GM21723 (cell line): ENCODE measurements at regions not wholly inside any gene's neighbourhood (a gene's known extent, or its start where the extent isn't known, plus 50 kb on each side); places are given as distances from the start of the nearest gene placed in this dataset.
"Not testable (repeated sequence)": the region's sequence is repeated elsewhere in the genome, so short reads cannot be mapped to it uniquely, and the experiment has no call there.

Source experiments
- ATAC-seq: cut with Tn5 transposase; IDR thresholded peaks from one replicate; pipeline ENCODE4 v1.9.1; 2021; ENCODE audit warnings: mild to moderate bottlenecking, moderate library complexity; ENCODE audit not compliant: unreplicated experiment

DNA sequence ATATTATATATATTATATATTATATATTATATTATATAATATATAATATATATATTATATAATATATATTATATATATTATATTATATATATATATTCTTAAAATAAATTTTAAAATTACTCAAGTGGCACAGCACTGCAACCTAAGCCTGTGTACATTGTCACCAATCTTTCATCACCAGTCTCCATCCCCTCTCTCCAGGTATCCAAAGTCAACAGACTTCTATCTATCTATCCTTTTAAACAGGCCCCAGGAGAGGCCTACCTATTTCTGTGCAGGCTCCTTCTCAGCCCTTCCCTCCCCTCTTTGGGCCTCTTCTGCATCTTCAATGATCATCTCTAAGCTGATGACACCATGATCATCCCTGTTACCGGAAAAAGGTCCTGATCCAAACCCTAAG is 111.7 kb downstream of the RHOU start:
- no peak for ATAC-seq

DNA sequence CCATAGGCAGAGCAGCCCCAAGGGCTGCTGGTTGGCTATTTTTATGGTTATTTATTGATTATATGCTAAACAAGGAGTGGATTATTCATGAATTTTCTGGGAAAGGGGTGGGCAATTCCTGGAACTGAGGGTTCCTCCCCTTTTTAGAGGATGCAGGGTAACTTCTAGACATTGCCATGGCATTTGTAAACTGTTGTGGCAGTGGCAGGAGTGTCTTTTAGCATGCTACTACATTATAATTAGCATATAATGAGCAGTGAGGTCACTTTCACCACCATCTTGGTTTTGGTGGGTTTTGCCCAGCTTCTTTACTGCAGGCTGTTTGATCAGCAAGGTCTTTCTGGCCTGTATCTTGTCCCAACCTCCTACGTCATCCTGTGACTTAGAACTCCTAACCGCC is 112.2 kb downstream of the RHOU start:
- ATAC-seq, result not testable (repeated sequence)

DNA sequence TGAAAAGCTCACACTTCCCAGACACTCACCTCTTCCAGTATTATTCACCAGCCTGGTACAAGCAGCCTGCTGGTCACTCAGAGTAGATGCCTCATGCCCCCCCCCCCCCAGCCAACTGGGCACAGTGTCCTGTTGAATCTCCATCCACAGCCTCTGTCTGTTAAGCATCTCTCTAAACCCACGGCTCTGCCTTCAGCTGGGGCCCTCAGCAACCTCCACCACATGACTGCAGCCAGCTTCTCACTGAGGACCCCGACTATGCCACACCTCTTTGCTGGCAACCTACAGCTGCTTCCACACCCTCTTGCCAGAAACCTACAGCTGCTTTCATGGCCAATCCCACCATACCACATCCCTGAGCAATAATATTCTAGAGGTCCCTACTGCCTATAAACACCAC is 113.1 kb downstream of the RHOU start:
- no peak for ATAC-seq

GRCh38 chr1:228849011-228849541 is 113.8 kb downstream of the RHOU start:
- no peak for ATAC-seq

DNA sequence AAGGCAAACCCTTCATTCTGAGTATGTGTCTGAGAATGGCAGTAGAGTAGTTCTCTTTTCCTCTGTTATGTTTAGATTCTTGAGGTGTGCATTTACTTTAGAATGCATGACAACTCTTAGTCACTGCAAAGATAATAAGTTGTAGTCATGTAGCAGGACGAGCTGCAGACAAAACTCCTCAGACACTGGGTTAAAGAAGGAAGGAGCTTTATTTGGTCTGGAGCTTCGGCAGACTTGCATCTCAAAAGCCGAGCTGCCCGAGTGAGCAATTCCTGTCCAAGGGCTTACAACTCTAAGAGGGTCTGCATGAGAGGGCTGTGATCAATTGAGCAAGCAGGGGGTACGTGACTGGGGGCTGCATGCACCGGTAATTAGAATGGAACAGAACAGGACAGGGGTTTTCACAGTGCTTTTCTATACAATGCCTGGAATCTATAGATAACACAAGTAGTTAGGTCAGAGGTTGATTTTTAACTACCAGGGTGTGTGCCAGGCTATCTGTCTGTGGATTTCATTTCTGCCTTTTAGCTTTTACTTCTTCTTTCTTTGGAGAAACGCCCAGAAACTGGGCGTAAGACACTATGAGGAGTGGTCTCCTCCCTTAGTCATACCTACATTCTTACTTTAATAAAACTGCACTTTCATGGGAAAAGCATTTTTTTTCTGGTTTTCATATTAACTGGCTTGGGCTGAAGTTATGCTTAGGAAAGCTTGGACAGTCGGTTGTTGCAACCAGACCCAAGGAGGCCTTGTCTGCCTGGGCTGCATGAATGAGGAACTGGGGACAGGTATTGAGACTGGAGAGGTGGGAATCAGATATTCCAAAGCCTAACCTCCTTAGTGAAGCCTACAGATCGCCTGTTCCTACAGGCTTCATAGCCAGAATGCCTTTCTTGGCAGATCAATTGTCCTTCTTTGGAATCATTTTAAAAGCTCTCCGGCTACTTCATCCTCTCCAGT is 115.1 kb downstream of the RHOU start:
- no peak for ATAC-seq

GRCh38 chr1:228851193-228851592 is 115.9 kb downstream of the RHOU start:
- ATAC-seq, result no peak

DNA sequence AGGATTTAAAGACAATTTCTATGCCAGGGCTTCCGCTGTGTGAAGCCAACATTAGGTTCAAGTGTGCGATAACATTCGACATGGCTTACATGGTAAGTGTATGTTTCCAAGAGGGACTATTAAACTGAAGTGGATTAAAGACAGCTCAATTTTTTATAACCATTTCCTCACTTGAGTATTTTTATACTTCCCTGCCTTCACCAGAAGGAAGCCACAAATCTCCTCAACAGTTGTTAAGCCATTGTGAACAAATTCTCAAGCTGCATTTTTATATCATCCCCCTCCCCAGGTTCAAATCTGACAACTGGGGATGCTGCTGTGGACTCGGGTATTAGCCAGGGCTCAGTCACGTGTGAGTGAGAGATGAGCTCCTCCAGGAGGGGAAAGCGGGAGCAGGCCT is 116.3 kb downstream of the RHOU start:
- no peak for ATAC-seq

DNA sequence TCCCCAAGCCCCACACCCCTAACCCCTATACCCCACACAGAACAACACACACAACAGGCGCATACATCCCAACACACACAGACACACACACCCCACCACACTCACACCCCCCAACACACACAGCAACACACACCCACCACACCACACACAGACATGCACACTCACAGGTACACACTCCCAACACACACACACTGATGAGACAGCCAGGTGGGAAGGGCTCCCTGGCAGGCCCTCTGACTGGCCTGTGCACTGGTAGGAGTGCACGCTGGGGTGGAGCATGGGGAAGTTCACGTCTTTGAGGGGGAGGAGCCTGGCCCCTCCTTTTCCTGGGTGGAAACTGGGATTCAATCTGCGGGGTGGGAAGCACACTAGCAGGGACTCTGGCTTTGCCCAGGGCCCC is 116.7 kb downstream of the RHOU start:
- ATAC-seq, result no peak

- no peak for ATAC-seq
These were observed 117.3 kb downstream of the RHOU start for GRCh38 chr1:228852511-228853088.

- no peak for ATAC-seq
These were observed 117.9 kb downstream of the RHOU start for GRCh38 chr1:228853191-228853590.

DNA sequence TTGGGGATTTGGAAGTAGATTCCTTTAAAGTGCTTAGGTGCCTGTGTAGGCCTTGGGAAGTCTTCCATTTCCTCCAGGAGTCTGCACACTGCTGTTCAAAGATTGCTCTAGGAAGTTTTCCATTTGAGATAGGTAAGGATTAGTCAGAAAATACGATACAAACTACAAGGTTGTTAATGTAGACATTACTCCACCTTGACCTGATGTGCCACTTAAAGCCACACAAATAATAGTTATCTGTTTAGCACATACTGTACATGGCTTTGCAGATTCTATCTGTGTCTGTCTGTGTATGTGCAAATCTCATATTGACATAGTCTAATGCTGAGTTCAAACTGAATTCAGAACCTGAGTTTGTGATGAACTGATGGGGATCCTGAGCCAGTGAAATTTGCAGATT is 118.4 kb downstream of the RHOU start:
- no peak for ATAC-seq

DNA sequence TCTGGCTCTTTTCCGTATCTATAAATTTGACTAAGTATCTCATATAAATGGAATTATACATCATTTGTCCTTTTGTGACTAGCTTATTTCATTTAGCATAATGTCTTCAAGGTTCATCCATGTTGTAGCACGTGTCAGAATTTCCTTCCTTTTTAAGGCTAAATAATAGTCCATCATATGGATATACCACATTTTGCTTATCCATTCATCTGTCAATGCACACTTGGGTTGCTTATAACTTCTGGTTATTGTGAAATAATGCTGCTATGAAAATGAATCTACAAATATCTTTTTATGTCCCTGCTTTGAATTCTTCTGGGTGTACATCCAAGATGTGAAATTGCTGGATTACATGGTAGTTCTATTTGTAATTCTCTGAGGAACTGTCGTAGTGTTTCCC is 119.6 kb downstream of the RHOU start:
- ATAC-seq, result no peak

DNA sequence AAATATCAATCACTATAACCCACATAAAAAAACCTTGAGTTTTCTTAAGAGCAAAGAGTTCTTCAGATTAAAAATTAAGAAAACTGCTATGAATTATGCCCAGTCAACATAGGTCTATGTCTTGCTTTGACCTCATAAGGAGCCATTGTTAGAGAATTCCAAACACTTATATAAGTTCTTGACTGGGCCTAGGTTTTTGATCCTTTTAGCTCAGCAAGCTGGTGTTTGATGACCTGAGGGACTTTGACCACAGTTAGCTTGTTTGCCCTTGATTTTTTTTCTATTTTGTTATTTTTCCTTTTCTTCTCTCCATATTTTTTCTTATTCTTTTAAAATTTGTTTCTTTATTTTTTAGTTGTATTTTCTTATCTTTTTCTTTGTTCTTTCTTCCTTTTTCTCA is 122.3 kb downstream of the RHOU start:
- ATAC-seq, result no peak

- no peak for ATAC-seq
These were observed 125.9 kb downstream of the RHOU start for GRCh38 chr1:228860911-228861831.

DNA sequence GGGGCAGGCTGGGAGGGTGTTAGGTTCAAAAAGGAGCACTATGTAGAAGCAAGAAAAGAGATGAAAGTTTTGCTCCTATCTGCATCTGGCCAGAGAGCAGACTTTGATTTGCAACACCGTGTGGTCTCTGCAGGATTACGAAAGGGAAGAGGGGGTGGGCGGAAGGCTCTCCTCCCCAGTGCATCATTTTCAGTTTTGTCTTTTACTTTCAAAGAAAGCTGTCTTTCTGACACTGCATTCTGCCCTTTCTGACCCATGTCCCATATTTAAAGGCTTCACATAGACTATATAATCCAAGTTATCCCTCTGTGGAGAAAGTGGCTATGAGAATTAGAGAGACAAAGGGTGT is 126.5 kb downstream of the RHOU start:
- ATAC-seq, result no peak

DNA sequence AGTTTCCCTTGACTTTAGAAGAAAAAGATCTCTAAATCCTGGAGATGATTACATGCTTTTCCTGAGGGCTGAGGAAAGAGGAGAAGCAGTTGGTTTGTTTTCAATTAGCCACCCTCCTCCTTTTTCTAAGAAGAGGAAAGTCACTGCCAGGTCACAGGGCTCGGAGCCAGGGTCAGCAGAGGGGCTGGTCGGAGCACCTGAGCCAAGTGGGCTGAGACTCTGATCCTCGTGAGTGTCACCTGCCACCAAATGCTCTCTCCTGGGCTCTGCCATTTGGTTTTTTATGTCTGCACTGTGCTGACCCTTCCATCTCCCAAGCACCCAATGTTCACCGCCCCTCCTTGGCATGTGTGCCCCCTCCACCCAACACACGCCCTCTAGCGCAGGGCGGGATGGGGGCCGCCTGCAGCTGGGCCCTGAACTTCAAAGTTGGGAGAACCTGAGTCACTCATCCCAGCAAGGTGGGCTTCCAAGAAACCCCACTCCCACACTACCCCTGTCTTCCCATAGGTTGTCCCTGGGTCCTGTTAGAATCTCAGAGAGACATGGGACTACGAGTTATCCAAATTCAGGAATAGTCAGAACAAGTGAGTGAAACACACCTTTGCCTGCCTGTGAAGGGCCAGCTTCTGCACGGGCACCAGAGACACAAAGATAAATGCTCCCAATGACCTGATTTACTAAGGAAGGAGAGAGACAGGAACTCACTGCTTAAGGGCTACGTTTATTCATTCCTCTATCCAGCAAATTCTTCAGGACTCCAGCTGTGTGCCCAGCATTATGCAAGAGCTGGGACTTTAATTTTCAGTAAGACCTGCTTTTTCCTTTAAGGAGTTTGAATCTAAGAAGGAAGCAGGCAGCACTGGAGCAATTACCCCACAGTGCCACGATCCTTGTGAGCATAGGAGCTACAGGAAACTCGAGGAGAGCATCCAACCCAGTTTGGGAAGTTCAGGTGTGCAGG is 127.5 kb downstream of the RHOU start:
- no peak for ATAC-seq

- ATAC-seq, result no peak
These were observed 128.5 kb downstream of the RHOU start for GRCh38 chr1:228863776-228864175.

DNA sequence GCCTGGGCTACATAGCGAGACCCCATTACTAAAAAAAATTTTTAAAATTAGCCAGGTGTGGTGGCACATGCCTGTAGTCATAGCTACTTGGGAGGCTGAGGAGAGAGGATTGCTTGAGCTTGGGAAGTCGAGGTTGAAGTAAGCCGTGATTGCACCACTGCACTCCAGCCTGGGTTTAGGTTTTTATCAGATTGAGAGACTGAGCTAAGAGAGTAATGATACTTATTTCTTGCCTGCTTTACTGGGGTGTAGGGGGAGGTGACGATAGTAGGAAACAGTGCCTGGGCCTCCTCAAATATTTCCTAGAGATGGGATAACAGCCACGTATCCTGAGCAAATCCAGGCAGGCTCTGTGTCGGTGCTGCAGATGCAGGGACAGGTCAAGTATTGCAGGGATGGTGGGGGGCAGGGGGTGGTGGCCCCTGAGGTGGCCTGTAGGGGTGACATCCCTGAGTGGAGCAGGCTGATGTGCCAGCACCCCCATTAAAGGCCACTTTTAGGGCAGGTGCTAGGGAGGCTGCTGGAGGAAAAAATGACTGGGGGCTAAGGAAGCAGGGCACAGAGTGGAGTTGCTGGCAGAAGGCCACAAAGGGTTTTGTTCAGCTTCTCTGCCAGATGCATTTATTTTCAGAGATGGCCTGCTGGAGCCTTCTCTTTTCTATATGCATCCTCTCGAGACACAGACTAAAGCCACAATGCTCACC is 130.5 kb downstream of the RHOU start:
- no peak for ATAC-seq

- no peak for ATAC-seq
These were observed 131.2 kb downstream of the RHOU start for GRCh38 chr1:228866468-228866867.
